ENCODE measurements at regions not wholly inside any gene's neighbourhood (a gene's known extent, or its start where the extent isn't known, plus 50 kb on each side); places are given as distances from the start of the nearest gene placed in this dataset.

GRCh38 chr4:141387299-141387698 lies 166.6 kb downstream of the ZNF330 start:
- no peaks in the 10 kb centered on the region for H4K20me1 ChIP-seq (ENCODE audit: insufficient read depth)
- H3K79me2 ChIP-seq (ENCODE audit: insufficient read depth, low read depth), result no peaks in the 10 kb centered on the region
- no peaks in the 10 kb centered on the region for H3K27me3 ChIP-seq (ENCODE audit: insufficient read depth, low read depth)
- no peaks in the 10 kb centered on the region for H3K36me3 ChIP-seq (ENCODE audit: insufficient read depth)
- no peak overlapping the region for H3K4me2 ChIP-seq
- no peak overlapping the region for H3K9ac ChIP-seq
- TF ChIP-seq, protein P1, sequence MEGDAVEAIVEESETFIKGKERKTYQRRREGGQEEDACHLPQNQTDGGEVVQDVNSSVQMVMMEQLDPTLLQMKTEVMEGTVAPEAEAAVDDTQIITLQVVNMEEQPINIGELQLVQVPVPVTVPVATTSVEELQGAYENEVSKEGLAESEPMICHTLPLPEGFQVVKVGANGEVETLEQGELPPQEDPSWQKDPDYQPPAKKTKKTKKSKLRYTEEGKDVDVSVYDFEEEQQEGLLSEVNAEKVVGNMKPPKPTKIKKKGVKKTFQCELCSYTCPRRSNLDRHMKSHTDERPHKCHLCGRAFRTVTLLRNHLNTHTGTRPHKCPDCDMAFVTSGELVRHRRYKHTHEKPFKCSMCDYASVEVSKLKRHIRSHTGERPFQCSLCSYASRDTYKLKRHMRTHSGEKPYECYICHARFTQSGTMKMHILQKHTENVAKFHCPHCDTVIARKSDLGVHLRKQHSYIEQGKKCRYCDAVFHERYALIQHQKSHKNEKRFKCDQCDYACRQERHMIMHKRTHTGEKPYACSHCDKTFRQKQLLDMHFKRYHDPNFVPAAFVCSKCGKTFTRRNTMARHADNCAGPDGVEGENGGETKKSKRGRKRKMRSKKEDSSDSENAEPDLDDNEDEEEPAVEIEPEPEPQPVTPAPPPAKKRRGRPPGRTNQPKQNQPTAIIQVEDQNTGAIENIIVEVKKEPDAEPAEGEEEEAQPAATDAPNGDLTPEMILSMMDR (conservative IDR thresholded peaks at IDR 0.05; ENCODE audit: low read depth, low read length), result no peak
- no peaks in the 10 kb centered on the region for H3K4me1 ChIP-seq (ENCODE audit: low read depth, poor library complexity, severe bottlenecking)
- H3K4me3 ChIP-seq (IDR thresholded peaks at IDR 0.05; ENCODE audit: insufficient read depth, low read depth, low read length), result no peak overlapping the region
- H2AFZ ChIP-seq (ENCODE audit: low read depth), result no peak overlapping the region
- H3K27ac ChIP-seq, result no peak overlapping the region

GRCh38 chr4:141388481-141388880 lies 167.8 kb downstream of the ZNF330 start:
- Histone ChIP-seq H3K4me3 (IDR thresholded peaks at IDR 0.05; ENCODE audit: insufficient read depth, low read depth, low read length) (no peak overlapping the region), H3K4me2 (no peak overlapping the region), H3K4me1 (ENCODE audit: low read depth, poor library complexity, severe bottlenecking) (no peaks in the 10 kb centered on the region), H3K79me2 (ENCODE audit: insufficient read depth, low read depth) (no peaks in the 10 kb centered on the region), H3K9ac (no peak overlapping the region), H3K27ac (no peak overlapping the region), H4K20me1 (ENCODE audit: insufficient read depth) (no peaks in the 10 kb centered on the region), H3K27me3 (ENCODE audit: insufficient read depth, low read depth) (no peaks in the 10 kb centered on the region), H3K36me3 (ENCODE audit: insufficient read depth) (no peaks in the 10 kb centered on the region), H2AFZ (ENCODE audit: low read depth) (no peak overlapping the region)
- TF ChIP-seq, protein P1 (conservative IDR thresholded peaks at IDR 0.05; ENCODE audit: low read depth, low read length), result no peak

- H3K4me3 ChIP-seq (IDR thresholded peaks at IDR 0.05; ENCODE audit: insufficient read depth, low read depth, low read length), result no peak overlapping the region
- TF ChIP-seq, protein P1 (conservative IDR thresholded peaks at IDR 0.05; ENCODE audit: low read depth, low read length), result no peak
- H3K36me3 ChIP-seq (ENCODE audit: insufficient read depth), result no peaks in the 10 kb centered on the region
- no peak overlapping the region for H3K4me2 ChIP-seq
- H2AFZ ChIP-seq (ENCODE audit: low read depth), result no peak overlapping the region
- no peaks in the 10 kb centered on the region for H3K4me1 ChIP-seq (ENCODE audit: low read depth, poor library complexity, severe bottlenecking)
- H3K27me3 ChIP-seq (ENCODE audit: insufficient read depth, low read depth), result no peaks in the 10 kb centered on the region
- no peaks in the 10 kb centered on the region for H3K79me2 ChIP-seq (ENCODE audit: insufficient read depth, low read depth)
- H4K20me1 ChIP-seq (ENCODE audit: insufficient read depth), result no peaks in the 10 kb centered on the region
- H3K27ac ChIP-seq, result no peak overlapping the region
- no peak overlapping the region for H3K9ac ChIP-seq
Observed at GRCh38 chr4:141389649-141390048, 169.0 kb downstream of the ZNF330 start.

DNA sequence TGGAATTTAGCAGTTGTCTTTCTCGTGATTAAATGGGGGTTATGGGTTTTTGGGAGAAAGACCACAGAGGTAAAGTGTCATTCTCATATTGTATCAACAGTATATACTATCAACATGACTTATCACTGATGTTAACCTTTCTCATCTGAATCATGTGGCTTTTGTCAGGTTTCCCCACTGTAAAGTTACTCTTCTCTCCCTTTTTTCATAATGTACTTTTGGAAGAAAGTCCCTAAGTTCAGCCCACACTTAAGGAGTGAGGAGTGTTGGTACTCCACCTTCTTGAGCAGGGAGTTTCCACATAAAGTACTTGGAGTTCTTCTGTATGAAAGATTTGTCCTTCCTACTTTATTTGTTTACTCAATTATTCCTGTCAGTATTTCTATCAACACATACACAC lies 169.9 kb downstream of the ZNF330 start:
- H3K27me3 ChIP-seq (ENCODE audit: insufficient read depth, low read depth), result no peaks in the 10 kb centered on the region
- H3K4me1 ChIP-seq (ENCODE audit: low read depth, poor library complexity, severe bottlenecking), result no peaks in the 10 kb centered on the region
- no peaks in the 10 kb centered on the region for H3K36me3 ChIP-seq (ENCODE audit: insufficient read depth)
- no peak overlapping the region for H2AFZ ChIP-seq (ENCODE audit: low read depth)
- H3K79me2 ChIP-seq (ENCODE audit: insufficient read depth, low read depth), result no peaks in the 10 kb centered on the region
- H3K4me3 ChIP-seq (IDR thresholded peaks at IDR 0.05; ENCODE audit: insufficient read depth, low read depth, low read length), result no peak overlapping the region
- no peak overlapping the region for H3K4me2 ChIP-seq
- TF ChIP-seq, protein P1 (conservative IDR thresholded peaks at IDR 0.05; ENCODE audit: low read depth, low read length), result no peak
- no peaks in the 10 kb centered on the region for H4K20me1 ChIP-seq (ENCODE audit: insufficient read depth)
- H3K27ac ChIP-seq, result no peak overlapping the region
- H3K9ac ChIP-seq, result no peak overlapping the region

All from KMS-11 (cell line).